Liver (tissue), 8 donors: ENCODE measurements at regions not wholly inside any gene's neighbourhood (a gene's known extent, or its start where the extent isn't known, plus 50 kb on each side); places are given as distances from the start of the nearest gene placed in this dataset.

Experiments used
- DNase-seq: peaks from one replicate; pipeline ENCODE4 v3.0.0-alpha.2; 2017; ENCODE audit warnings: low spot score
- H3K27ac ChIP-seq, 2 donors: one replicate each; pipeline ENCODE4 v1.7.0; 2013; ENCODE audit warnings: inconsistent platforms in 2 of 2, low read length in 2 of 2, control low read depth in 1 of 2, low read depth in 1 of 2, mild to moderate bottlenecking in 1 of 2
- H3K27me3 ChIP-seq, 4 donors: one replicate each; pipeline versions ENCODE4 v1.6.1 to v1.7.0; 2013; ENCODE audit warnings: low read length in 3 of 4, inconsistent platforms in 1 of 4, mild to moderate bottlenecking in 1 of 4, moderate library complexity in 1 of 4; ENCODE audit not compliant: control insufficient read depth in 4 of 4, insufficient read depth in 4 of 4
- H3K36me3 ChIP-seq, 4 donors: one replicate each; pipeline versions ENCODE4 v1.6.1 to v1.7.0; 2013; ENCODE audit warnings: low read length in 3 of 4, mild to moderate bottlenecking in 3 of 4, low read depth in 1 of 4, moderate library complexity in 1 of 4; ENCODE audit not compliant: control insufficient read depth in 4 of 4, insufficient read depth in 3 of 4
- H3K4me1 ChIP-seq, 4 donors: one replicate each; pipeline versions ENCODE4 v1.6.1 to v1.7.0; 2013; ENCODE audit warnings: low read length in 3 of 4, mild to moderate bottlenecking in 3 of 4, moderate library complexity in 1 of 4; ENCODE audit not compliant: control insufficient read depth in 4 of 4, insufficient read depth in 4 of 4
- H3K4me3 ChIP-seq, 3 donors: one replicate each; pipeline versions ENCODE4 v1.6.1 to v1.7.0; 2013; ENCODE audit warnings: low read length in 3 of 3, control low read depth in 1 of 3, low read depth in 1 of 3, mild to moderate bottlenecking in 1 of 3
- H3K9ac ChIP-seq, 2 donors: one replicate each; pipeline ENCODE4 v1.7.0; 2013; ENCODE audit warnings: low read length in 2 of 2, mild to moderate bottlenecking in 2 of 2, moderate library complexity in 2 of 2, control low read depth in 1 of 2, low read depth in 1 of 2
- H3K9me3 ChIP-seq, 4 donors: one replicate each; pipeline versions ENCODE4 v1.6.1 to v1.7.0; 2013; ENCODE audit warnings: low read length in 3 of 4; ENCODE audit not compliant: control insufficient read depth in 4 of 4
- EGR1 ChIP-seq, 2 donors: IDR thresholded peaks; 2 replicates each; pipeline ENCODE4 v1.6.1; 2016 to 2018; ENCODE audit warnings: antibody characterized with exemption in 2 of 2, low read depth in 2 of 2
- FOXA1 ChIP-seq: IDR thresholded peaks from 2 replicates; pipeline ENCODE4 v1.6.1; 2016; ENCODE audit warnings: antibody characterized with exemption
- FOXA2 ChIP-seq: IDR thresholded peaks from 2 replicates; pipeline ENCODE4 v1.6.1; 2016; ENCODE audit warnings: antibody characterized with exemption
- GABPA ChIP-seq, 2 donors: IDR thresholded peaks in 1 of 2; conservative IDR thresholded peaks in 1 of 2; 2 replicates each; pipeline ENCODE4 v1.6.1; 2016; ENCODE audit warnings: antibody characterized with exemption in 2 of 2, mild to moderate bottlenecking in 1 of 2, moderate library complexity in 1 of 2
- HNF4G ChIP-seq: IDR thresholded peaks from 2 replicates; pipeline ENCODE4 v1.6.1; 2016; ENCODE audit warnings: antibody characterized with exemption
- JUND ChIP-seq, 2 donors: IDR thresholded peaks; 2 replicates each; pipeline ENCODE4 v1.6.1; 2016; ENCODE audit warnings: antibody characterized with exemption in 2 of 2
- NR2F2 ChIP-seq: IDR thresholded peaks from 2 replicates; pipeline ENCODE4 v1.6.1; 2016; ENCODE audit warnings: antibody characterized with exemption
- RAD21 ChIP-seq, 2 donors: IDR thresholded peaks; 2 replicates each; pipeline ENCODE4 v1.6.1; 2016; ENCODE audit warnings: antibody characterized with exemption in 2 of 2, mild to moderate bottlenecking in 2 of 2
- REST ChIP-seq: IDR thresholded peaks from 2 replicates; pipeline ENCODE4 v1.6.1; 2016; ENCODE audit warnings: antibody characterized with exemption, mild to moderate bottlenecking
- RXRA ChIP-seq, 2 donors: IDR thresholded peaks; 2 replicates each; pipeline ENCODE4 v1.6.1; 2017 to 2018; ENCODE audit warnings: antibody characterized with exemption in 2 of 2, mild to moderate bottlenecking in 1 of 2
- SP1 ChIP-seq: IDR thresholded peaks from 2 replicates; pipeline ENCODE4 v1.6.1; 2018; ENCODE audit warnings: antibody characterized with exemption, mild to moderate bottlenecking
- TAF1 ChIP-seq: conservative IDR thresholded peaks from 2 replicates; pipeline ENCODE4 v1.6.1; 2016; ENCODE audit warnings: antibody characterized with exemption, mild to moderate bottlenecking
- ZBTB33 ChIP-seq: IDR thresholded peaks from 2 replicates; pipeline ENCODE4 v1.6.1; 2016; ENCODE audit warnings: antibody characterized with exemption
- WGBS: extraction: QIAGEN DNeasy Blood & Tissue Kit; methylation state at CpG from one replicate; pipeline ENCODE4 v1.1.7; 2013; 5-methylcytosine and 5-hydroxymethylcytosine counted together
- TF ChIP-seq, protein P1 (sequence below): IDR thresholded peaks from 2 replicates; pipeline ENCODE4 v1.6.1; 2016; ENCODE audit warnings: antibody characterized with exemption
- TF ChIP-seq, protein P2 (sequence below): IDR thresholded peaks from 2 replicates; pipeline ENCODE4 v1.6.1; 2016; ENCODE audit warnings: antibody characterized with exemption
- TF ChIP-seq, protein P3 (sequence below): fragments of 150-350 bp; IDR thresholded peaks from 2 replicates; pipeline ENCODE4 v1.5.1; 2017; ENCODE audit warnings: improper control_type of control experiment, low read depth, low read length; ENCODE audit not compliant: missing input control
- donor health status: healthy.
- donor health status: healthy.
- donor health status: healthy.
- donor health status: healthy.
- donor health status: healthy.

DNA sequence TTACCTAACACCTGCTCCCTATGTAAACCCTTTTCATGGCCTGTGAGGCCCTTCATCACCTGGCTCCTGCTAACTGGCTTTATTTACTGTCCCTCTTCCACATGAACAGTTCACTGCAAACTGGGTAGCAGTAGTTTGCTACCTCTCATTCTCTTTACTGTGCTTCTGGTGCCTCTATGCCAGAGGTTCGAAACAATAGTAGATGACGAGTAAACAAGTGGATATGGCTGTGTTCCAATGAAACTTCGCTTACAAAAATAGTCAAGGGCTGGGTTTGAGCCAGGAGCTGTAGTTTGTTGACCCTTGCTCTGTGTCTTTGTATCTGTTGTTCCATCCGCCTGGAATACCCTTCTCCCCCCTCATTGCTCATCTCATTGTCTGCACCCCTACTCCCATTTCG, 233.6 kb upstream of the RMST start:
- TF ChIP-seq GABPA (IDR thresholded peaks at IDR 0.05 in 1 of 2, conservative IDR thresholded peaks at IDR 0.05 in 1 of 2) (no peak), RXRA (IDR thresholded peaks at IDR 0.05) (no peak), RAD21 (IDR thresholded peaks at IDR 0.05) (no peak), ZBTB33 (no peak), HNF4G (no peak), JUND (IDR thresholded peaks at IDR 0.05) (no peak)
- TF ChIP-seq, protein P1, sequence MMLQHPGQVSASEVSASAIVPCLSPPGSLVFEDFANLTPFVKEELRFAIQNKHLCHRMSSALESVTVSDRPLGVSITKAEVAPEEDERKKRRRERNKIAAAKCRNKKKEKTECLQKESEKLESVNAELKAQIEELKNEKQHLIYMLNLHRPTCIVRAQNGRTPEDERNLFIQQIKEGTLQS: no peak
- TF ChIP-seq, protein P2, sequence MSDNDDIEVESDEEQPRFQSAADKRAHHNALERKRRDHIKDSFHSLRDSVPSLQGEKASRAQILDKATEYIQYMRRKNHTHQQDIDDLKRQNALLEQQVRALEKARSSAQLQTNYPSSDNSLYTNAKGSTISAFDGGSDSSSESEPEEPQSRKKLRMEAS: no peak
- Histone ChIP-seq H3K4me1 (no peaks in the 10 kb centered on the region), H3K9me3 (no peaks in the 10 kb centered on the region), H3K4me3 (no peak overlapping the region), H3K9ac (no peak overlapping the region), H3K36me3 (no peaks in the 10 kb centered on the region), H3K27ac (no peak overlapping the region), H3K27me3 (no peaks in the 10 kb centered on the region)
- 64% methylated on average over 5 of the region's 5 CpGs for WGBS
- no peak for DNase-seq

- Histone ChIP-seq H3K9me3 (no peaks in the 10 kb centered on the region), H3K9ac (no peak overlapping the region), H3K4me1 (no peaks in the 10 kb centered on the region), H3K36me3 (no peaks in the 10 kb centered on the region), H3K27me3 (no peaks in the 10 kb centered on the region), H3K27ac (no peak overlapping the region), H3K4me3 (no peak overlapping the region)
- WGBS: 85% methylated on average over 10 of the region's 10 CpGs
- TF ChIP-seq FOXA2 (no peak), GABPA (IDR thresholded peaks at IDR 0.05 in 1 of 2, conservative IDR thresholded peaks at IDR 0.05 in 1 of 2) (no peak), NR2F2 (no peak)
- TF ChIP-seq, protein P3, sequence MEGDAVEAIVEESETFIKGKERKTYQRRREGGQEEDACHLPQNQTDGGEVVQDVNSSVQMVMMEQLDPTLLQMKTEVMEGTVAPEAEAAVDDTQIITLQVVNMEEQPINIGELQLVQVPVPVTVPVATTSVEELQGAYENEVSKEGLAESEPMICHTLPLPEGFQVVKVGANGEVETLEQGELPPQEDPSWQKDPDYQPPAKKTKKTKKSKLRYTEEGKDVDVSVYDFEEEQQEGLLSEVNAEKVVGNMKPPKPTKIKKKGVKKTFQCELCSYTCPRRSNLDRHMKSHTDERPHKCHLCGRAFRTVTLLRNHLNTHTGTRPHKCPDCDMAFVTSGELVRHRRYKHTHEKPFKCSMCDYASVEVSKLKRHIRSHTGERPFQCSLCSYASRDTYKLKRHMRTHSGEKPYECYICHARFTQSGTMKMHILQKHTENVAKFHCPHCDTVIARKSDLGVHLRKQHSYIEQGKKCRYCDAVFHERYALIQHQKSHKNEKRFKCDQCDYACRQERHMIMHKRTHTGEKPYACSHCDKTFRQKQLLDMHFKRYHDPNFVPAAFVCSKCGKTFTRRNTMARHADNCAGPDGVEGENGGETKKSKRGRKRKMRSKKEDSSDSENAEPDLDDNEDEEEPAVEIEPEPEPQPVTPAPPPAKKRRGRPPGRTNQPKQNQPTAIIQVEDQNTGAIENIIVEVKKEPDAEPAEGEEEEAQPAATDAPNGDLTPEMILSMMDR: no peak
- TF ChIP-seq, protein P2: no peak
- DNase-seq: no peak
Observed at GRCh38 chr12:97235102-97235501, 227.5 kb upstream of the RMST start.

GRCh38 chr12:97246368-97246767, 216.2 kb upstream of the RMST start:
- no peak overlapping the region for H3K9ac ChIP-seq
- no peaks in the 10 kb centered on the region for H3K4me1 ChIP-seq
- no peaks in the 10 kb centered on the region for H3K36me3 ChIP-seq
- no peak overlapping the region for H3K27ac ChIP-seq
- no peaks in the 10 kb centered on the region for H3K9me3 ChIP-seq
- no peak overlapping the region for H3K4me3 ChIP-seq
- no peak for DNase-seq
- no peaks in the 10 kb centered on the region for H3K27me3 ChIP-seq
- 79% methylated on average over 4 of the region's 4 CpGs for WGBS
- no peak for TF ChIP-seq GABPA (IDR thresholded peaks at IDR 0.05 in 1 of 2, conservative IDR thresholded peaks at IDR 0.05 in 1 of 2)
- TF ChIP-seq, protein P1: no peak
- no peak for TF ChIP-seq FOXA1
- TF ChIP-seq TAF1: no peak
- TF ChIP-seq RAD21 (IDR thresholded peaks at IDR 0.05): no peak
- TF ChIP-seq SP1: no peak
- no peak for TF ChIP-seq JUND (IDR thresholded peaks at IDR 0.05)
- TF ChIP-seq EGR1 (IDR thresholded peaks at IDR 0.05; ENCODE audit: low read depth in 2 of 2): no peak
- TF ChIP-seq REST: no peak
- no peak for TF ChIP-seq NR2F2
